ENCODE measurements at regions not wholly inside any gene's neighbourhood (a gene's known extent, or its start where the extent isn't known, plus 50 kb on each side); places are given as distances from the start of the nearest gene placed in this dataset.

DNA sequence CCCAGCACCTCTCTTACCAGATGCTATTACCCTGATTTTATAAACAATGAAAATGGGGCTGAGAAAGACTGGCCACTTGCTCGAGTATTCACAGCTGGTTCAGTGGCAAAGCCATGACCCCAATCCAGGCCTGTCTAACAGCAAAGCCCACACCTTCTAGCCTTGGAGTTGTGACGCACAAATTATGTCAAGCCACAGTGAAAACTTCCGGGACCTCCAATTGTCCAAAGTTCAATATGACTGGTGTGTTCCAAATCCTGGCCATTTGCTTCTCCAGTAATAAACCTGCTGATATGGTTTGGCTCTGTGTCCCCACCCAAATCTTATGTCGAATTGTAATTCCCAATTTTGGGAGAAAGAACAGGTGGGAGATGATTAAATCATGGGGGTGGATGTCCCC lies 64.7 kb upstream of the RIOK3 start:
- no peak for DNase-seq

DNA sequence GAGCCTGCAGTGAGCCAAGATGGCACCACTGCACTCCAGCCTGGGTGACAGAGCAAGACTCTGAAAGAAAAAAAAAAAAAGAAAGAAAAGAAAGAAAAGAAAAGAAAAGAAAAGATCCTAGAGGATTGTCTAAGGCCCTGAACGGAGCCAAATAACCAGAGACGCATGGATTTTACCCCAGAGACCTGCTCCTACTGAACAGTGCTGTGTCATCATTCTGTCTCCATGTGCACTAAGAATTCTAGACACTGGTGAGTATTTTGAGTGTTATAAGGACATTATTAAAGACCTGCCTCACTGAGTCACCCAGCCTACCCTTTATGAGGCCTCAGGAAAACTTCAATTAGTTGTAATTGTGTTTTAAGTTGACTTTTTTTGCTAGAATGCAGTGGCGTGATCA lies 61.9 kb upstream of the RIOK3 start:
- no peak for DNase-seq

DNA sequence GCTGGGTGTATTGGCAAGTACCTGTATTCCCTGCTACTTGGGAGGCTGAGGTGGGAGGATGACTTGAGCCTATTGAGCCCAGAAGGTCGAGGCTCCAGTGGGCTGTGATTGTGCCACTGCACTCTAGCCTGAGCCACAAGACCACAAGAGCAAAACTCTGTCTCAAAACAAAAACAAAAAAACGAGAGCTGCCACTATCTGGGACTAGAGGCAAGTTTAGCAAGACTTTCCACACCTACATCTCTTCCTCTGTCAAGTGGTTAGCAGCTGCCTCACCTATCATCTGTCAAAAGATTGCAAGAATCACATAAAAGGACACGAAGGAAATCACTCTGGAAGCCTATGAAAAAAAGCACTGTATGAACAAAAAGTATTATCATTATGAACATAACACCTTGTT lies 55.2 kb upstream of the RIOK3 start:
- no peak for DNase-seq

DNA sequence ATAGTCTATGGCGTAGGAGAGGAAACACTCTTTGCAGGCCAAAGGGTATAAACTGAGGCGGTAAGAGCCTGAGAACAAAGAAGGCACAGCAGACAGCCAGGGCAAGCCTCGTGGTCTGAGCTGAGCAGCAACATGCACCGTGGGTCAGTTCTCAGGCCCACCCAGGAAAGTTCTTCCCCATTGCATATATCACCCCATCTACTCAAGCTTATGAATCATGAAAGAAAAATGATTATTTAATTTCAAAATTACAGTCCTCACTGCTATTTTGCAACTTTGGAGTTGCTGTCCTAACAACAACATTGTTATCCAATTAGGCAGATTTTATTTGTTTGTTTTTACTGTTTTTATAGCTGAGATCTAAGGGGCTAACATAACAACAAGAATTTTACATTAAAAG lies 54.7 kb upstream of the RIOK3 start:
- no peak for DNase-seq

DNA sequence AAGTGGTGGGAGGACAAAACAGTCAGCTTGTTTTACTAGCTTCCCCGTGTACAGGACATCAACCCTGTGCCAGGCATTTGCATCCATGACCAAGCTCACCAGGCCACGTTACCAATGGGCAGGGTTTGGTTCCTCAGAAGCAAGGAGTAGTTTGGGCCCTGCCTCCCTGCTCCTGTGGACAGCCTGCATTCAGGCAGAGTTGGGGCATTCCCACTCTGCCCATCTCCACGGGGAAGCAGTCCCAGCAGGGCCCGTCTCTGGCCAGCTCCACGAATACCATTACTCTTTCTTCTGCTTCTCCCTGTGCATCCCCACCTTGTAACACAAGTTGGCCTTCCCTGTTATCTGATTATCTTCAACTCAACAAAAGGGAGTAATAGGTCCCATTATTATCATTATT lies 54.0 kb upstream of the RIOK3 start:
- no peak for DNase-seq

DNA sequence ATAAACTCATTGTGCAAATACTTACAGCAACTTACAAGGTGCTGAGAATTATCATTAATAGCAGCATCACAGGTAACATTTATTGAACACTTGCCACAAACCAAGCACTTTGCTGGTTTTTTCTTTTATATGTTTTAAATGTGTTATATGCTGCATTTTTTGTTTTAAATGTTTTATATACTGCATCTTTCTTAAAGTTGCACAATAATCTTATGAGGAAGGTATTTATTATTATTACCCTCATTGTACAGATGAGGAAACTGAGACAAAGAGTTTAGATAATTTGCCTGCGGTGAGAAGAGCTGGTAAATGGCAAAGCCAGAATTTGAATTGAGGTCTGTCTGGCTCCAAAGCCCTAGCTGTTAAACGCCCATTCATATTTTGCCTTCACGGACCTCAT lies 52.2 kb upstream of the RIOK3 start:
- no peak for DNase-seq

DNA sequence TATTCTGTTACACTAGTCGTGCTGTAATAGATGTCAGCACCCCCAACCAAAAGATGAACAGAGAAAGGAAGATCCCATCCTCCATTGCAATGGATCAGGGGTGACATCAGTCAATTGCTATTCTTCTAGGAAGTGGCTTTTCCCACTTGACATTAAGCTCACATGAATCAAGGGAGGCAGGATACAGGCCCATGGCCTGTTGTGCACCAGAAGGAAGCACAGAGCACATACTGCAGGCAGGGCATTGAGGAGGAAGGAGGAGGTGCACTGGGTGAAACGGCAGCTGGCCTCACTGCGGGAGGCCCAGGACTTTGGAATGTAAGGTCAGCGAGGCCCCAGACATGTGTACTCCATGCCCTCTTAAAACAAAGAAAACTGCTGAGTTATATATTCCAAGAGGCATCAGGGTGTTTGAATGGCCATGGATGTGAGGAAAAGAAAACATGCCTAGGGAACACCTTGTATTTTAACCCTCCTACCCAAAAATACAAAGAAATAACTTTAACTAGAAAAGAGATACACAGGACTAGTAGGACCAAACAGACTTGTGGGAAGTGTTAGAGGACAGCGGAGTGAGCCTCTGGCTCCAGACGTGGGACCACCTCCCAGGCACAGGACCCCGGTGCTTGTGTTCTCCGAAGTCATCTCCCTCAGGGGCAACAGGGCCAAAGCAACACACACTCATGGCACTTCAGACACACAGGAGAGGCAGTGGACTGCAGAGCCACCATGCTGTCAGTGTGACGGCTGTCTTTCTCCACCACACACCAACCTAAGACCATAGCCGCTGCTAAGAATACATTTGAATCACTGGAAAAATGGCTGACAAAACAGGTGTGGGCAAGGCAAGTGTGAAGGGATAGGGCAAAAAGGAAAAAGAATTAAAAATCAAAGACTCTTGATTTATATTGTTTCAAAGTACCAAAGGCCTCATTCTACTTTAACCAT lies 51.4 kb upstream of the RIOK3 start:
- DNase-seq = no peak
